Heart left ventricle (tissue), 13 donors: ENCODE measurements at regions not wholly inside any gene's neighbourhood (a gene's known extent, or its start where the extent isn't known, plus 50 kb on each side); places are given as distances from the start of the nearest gene placed in this dataset.

Experiments
- POLR2A ChIP-seq, 2 donors: fragments of 450-650 bp; IDR thresholded peaks; one replicate each; pipeline ENCODE4 v1.6.1; 2017; ENCODE audit warnings: antibody characterized with exemption in 2 of 2, mild to moderate bottlenecking in 2 of 2, moderate library complexity in 2 of 2
- TF ChIP-seq, protein P1 (sequence below), 12 donors: fragments of 200-600 bp; sonication (generic) in 4 of 12; IDR thresholded peaks; one replicate each; pipeline versions ENCODE4 v1.5.0 to v1.8.0; 2018 to 2022; ENCODE audit warnings: antibody characterized with exemption in 12 of 12, mild to moderate bottlenecking in 5 of 12
- donor health status: ischemic (EF 13 %, LVEDD 7.1; RV severe dilation, severe dysfunction).
- donor health status: DM: no; HTN: yes; CAD: no.
- donor health status: DM: no; HTN: no; CAD: no.
- donor health status: ischemic (EF 25% LVEDD 6.9; RV normal size, moderate dysfunction).
- donor health status: ischemic (EF 25% LVEDD 5.7; RV mildly dilated, moderate dysfunction).
- donor health status: ischemic (EF 35%, LVEDD 5.7; RV mildly dilated, moderate dysfunction).
- donor health status: nonischemic (EF 11% LVEDD 7.7; RV severe dilation, severe dysfunction).
- donor health status: DM: yes; HTN: yes; CAD: no.
- donor health status: PGD.
- donor health status: ischemic (EF 29% LVEDD 5.4; RV normal size, mild dysfunction).
- donor health status: nonischemic (EF 23%, LVEDD 6.1; RV moderate dilation, normal function).

DNA sequence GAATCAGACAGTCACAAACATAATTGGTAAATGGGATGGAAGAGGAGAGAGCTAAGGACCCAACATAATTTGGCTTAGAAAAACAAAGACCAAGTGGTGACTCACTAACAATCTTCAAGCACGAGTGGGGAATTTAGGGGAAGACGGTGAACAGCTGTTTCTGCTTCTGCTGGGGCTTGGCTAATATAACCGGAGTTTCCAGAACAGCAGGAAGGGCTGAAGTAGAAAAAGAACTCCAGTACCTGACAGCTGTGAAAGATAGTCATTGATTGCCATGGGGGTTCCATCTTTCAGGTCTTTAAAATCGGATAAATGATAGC is 290.9 kb upstream of the LDB2 start:
- TF ChIP-seq, protein P1, sequence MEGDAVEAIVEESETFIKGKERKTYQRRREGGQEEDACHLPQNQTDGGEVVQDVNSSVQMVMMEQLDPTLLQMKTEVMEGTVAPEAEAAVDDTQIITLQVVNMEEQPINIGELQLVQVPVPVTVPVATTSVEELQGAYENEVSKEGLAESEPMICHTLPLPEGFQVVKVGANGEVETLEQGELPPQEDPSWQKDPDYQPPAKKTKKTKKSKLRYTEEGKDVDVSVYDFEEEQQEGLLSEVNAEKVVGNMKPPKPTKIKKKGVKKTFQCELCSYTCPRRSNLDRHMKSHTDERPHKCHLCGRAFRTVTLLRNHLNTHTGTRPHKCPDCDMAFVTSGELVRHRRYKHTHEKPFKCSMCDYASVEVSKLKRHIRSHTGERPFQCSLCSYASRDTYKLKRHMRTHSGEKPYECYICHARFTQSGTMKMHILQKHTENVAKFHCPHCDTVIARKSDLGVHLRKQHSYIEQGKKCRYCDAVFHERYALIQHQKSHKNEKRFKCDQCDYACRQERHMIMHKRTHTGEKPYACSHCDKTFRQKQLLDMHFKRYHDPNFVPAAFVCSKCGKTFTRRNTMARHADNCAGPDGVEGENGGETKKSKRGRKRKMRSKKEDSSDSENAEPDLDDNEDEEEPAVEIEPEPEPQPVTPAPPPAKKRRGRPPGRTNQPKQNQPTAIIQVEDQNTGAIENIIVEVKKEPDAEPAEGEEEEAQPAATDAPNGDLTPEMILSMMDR (IDR thresholded peaks at IDR 0.05): no peak
- no peak for TF ChIP-seq POLR2A (IDR thresholded peaks at IDR 0.05)
